Esophagus muscularis mucosa (tissue), 4 donors: ENCODE measurements at regions not wholly inside any gene's neighbourhood (a gene's known extent, or its start where the extent isn't known, plus 50 kb on each side); places are given as distances from the start of the nearest gene placed in this dataset.

Experiments
- DNase-seq: peaks from one replicate; pipeline ENCODE4 v3.0.0-alpha.2; 2017; ENCODE audit errors: extremely low spot score
- H3K27ac ChIP-seq, 4 donors: fragments of 200-600 bp; sonication (generic); replicated peaks in 1 of 4; 1 replicate in 3 of 4; 2 replicates in 1 of 4; pipeline ENCODE4 v1.5.1; 2016 to 2019; ENCODE audit warnings: mild to moderate bottlenecking in 1 of 4
- H3K27me3 ChIP-seq, 4 donors: fragments of 200-600 bp; sonication (generic); one replicate each; pipeline versions ENCODE4 v1.5.1 to v1.6.0; 2016 to 2019
- H3K36me3 ChIP-seq, 4 donors: fragments of 200-600 bp; sonication (generic); one replicate each; pipeline ENCODE4 v1.5.1; 2016 to 2019
- H3K4me1 ChIP-seq, 4 donors: fragments of 200-600 bp; sonication (generic); one replicate each; pipeline ENCODE4 v1.5.1; 2016 to 2019
- H3K4me3 ChIP-seq, 4 donors: fragments of 200-600 bp; sonication (generic); 1 replicate in 2 of 4; 2 replicates in 2 of 4; pipeline ENCODE4 v1.5.1; 2016 to 2019; ENCODE audit warnings: mild to moderate bottlenecking in 4 of 4, moderate library complexity in 1 of 4
- H3K9me3 ChIP-seq, 4 donors: fragments of 200-600 bp; sonication (generic); 1 replicate in 3 of 4; 2 replicates in 1 of 4; pipeline ENCODE4 v1.5.1; 2016 to 2019
- EP300 ChIP-seq: sonication (generic); formaldehyde crosslinking; IDR thresholded peaks from one replicate; pipeline ENCODE4 v1.6.1; 2017; ENCODE audit warnings: antibody characterized with exemption
- POLR2A ChIP-seq: fragments of 450-650 bp; IDR thresholded peaks from one replicate; pipeline ENCODE4 v1.6.1; 2017; ENCODE audit warnings: antibody characterized with exemption, moderate library complexity, mild to moderate bottlenecking, low read depth
- POLR2AphosphoS5 ChIP-seq, 2 donors: sonication (generic); formaldehyde crosslinking; IDR thresholded peaks; one replicate each; pipeline ENCODE4 v1.6.1; 2017; ENCODE audit warnings: antibody characterized with exemption in 2 of 2
- WGBS: methylation state at CpG from one replicate; pipeline ENCODE4 v1.1.5; 2018; 5-methylcytosine and 5-hydroxymethylcytosine counted together
- intact Hi-C: fragments of 100-400 bp; cut with DNase I; formaldehyde crosslinking; loops from one replicate; pipeline ENCODE4 v1.15.1; 2023
- TF ChIP-seq, protein P1 (sequence below), 3 experiments: fragments of 200-600 bp in 2 of 3; fragments of 450-650 bp in 1 of 3; sonication (generic) in 2 of 3; IDR thresholded peaks; one replicate each; pipeline ENCODE4 v1.5.1; 2017 to 2019; ENCODE audit warnings: antibody characterized with exemption in 3 of 3, mild to moderate bottlenecking in 2 of 3, moderate library complexity in 1 of 3

DNA sequence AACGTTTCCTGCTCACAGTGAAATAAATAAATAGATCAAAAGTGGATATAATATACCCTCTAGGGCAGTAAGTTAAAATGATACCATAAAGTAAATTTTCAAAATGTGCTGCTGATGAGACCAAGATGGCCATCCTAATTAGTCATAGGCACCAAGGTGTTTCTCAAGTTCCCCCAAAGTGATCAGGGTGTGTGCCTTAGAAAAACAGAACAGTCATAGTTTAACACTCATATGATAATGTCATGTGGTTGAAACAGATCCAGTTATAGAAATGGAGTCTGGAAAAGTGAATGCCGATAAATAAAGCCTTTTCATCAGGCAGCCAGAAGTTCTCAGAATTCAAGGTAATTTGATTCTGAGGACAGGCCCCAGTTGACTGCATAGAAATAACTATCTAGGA is 161.5 kb upstream of the CDKN2B start:
- no peaks in the 10 kb centered on the region for H3K4me1 ChIP-seq
- H3K27me3 ChIP-seq: no peaks in the 10 kb centered on the region
- no peak overlapping the region for H3K4me3 ChIP-seq
- intact Hi-C loops: no loop called here
- no peaks in the 10 kb centered on the region for H3K9me3 ChIP-seq
- no peak overlapping the region for H3K27ac ChIP-seq
- TF ChIP-seq EP300 (no peak), POLR2A (no peak), POLR2AphosphoS5 (IDR thresholded peaks at IDR 0.05) (no peak)
- TF ChIP-seq, protein P1, sequence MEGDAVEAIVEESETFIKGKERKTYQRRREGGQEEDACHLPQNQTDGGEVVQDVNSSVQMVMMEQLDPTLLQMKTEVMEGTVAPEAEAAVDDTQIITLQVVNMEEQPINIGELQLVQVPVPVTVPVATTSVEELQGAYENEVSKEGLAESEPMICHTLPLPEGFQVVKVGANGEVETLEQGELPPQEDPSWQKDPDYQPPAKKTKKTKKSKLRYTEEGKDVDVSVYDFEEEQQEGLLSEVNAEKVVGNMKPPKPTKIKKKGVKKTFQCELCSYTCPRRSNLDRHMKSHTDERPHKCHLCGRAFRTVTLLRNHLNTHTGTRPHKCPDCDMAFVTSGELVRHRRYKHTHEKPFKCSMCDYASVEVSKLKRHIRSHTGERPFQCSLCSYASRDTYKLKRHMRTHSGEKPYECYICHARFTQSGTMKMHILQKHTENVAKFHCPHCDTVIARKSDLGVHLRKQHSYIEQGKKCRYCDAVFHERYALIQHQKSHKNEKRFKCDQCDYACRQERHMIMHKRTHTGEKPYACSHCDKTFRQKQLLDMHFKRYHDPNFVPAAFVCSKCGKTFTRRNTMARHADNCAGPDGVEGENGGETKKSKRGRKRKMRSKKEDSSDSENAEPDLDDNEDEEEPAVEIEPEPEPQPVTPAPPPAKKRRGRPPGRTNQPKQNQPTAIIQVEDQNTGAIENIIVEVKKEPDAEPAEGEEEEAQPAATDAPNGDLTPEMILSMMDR (IDR thresholded peaks at IDR 0.05): no peak
- no peaks in the 10 kb centered on the region for H3K36me3 ChIP-seq
- 58% methylated on average over 2 of the region's 2 CpGs for WGBS
- DNase-seq: no peak

GRCh38 chr9:22170990-22171670 is 162.0 kb upstream of the CDKN2B start:
- intact Hi-C loops: no loop called here
- WGBS: 61% methylated on average over 2 of the region's 2 CpGs
- Histone ChIP-seq H3K4me3 (no peak overlapping the region), H3K27ac (no peak overlapping the region), H3K36me3 (no peaks in the 10 kb centered on the region), H3K4me1 (no peaks in the 10 kb centered on the region), H3K27me3 (no peaks in the 10 kb centered on the region), H3K9me3 (no peaks in the 10 kb centered on the region)
- no peak for DNase-seq
- TF ChIP-seq POLR2A: no peak
- TF ChIP-seq EP300: no peak
- TF ChIP-seq, protein P1 (IDR thresholded peaks at IDR 0.05): no peak
- no peak for TF ChIP-seq POLR2AphosphoS5 (IDR thresholded peaks at IDR 0.05)

DNA sequence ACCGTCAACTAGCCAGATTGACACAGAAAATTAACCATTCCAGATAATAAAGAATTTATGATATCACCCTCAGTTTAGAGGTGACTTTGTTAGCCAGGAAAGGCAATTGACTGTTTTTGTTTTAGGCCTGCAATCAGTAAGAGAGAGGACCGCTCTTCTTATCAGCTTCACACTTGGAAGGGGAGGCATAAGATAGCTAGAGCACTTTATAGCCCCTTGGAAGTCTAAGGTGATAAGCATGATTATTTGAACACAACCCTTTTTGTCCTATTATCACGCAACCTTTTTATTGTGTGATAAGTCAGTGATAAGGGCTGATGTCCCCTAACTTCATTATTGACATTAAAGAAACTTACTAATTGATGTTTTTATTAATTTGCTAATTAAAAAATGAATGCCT is 162.6 kb upstream of the CDKN2B start:
- intact Hi-C loops: no loop called here
- 78% methylated on average over 3 of the region's 3 CpGs for WGBS
- TF ChIP-seq, protein P1 (IDR thresholded peaks at IDR 0.05): no peak
- TF ChIP-seq POLR2AphosphoS5 (IDR thresholded peaks at IDR 0.05) (no peak), POLR2A (no peak), EP300 (no peak)
- no peaks in the 10 kb centered on the region for H3K9me3 ChIP-seq
- H3K36me3 ChIP-seq: no peaks in the 10 kb centered on the region
- no peak for DNase-seq
- H3K4me1 ChIP-seq: no peaks in the 10 kb centered on the region
- H3K27ac ChIP-seq: no peak overlapping the region
- no peaks in the 10 kb centered on the region for H3K27me3 ChIP-seq
- H3K4me3 ChIP-seq: no peak overlapping the region

- H3K27me3 ChIP-seq: no peaks in the 10 kb centered on the region
- TF ChIP-seq, protein P1 (IDR thresholded peaks at IDR 0.05): no peak
- TF ChIP-seq EP300 (no peak), POLR2A (no peak), POLR2AphosphoS5 (IDR thresholded peaks at IDR 0.05) (no peak)
- H3K27ac ChIP-seq: no peak overlapping the region
- H3K36me3 ChIP-seq: no peaks in the 10 kb centered on the region
- no peak for DNase-seq
- no peaks in the 10 kb centered on the region for H3K4me1 ChIP-seq
- no peak overlapping the region for H3K4me3 ChIP-seq
- WGBS: 84% methylated on average over 2 of the region's 2 CpGs
- peaks cover 0 to 5% (median 0%) of the 10 kb centered on the region in 4 donors for H3K9me3 ChIP-seq
- intact Hi-C loops: no loop called here
Observed at GRCh38 chr9:22173908-22174307, 164.8 kb upstream of the CDKN2B start.
